K562 (cell line): ENCODE measurements at regions not wholly inside any gene's neighbourhood (a gene's known extent, or its start where the extent isn't known, plus 50 kb on each side); places are given as distances from the start of the nearest gene placed in this dataset.
A peak's percentile ranks its signal among the peaks of the same experiment; 100 is the strongest.

Experiments used
- CHCHD3 ChIP-seq: fragments of 250-450 bp; sonication (Bioruptor Pico); IDR thresholded peaks from 2 replicates; pipeline ENCODE4 v2.1.2; 2022; ENCODE audit warnings: mild to moderate bottlenecking
- EZH2 ChIP-seq: IDR thresholded peaks from 2 replicates; pipeline ENCODE4 v1.6.1; 2012; ENCODE audit warnings: low read depth, mild to moderate bottlenecking, inconsistent platforms, low read length, borderline replicate concordance
- KLF16 ChIP-seq: IDR thresholded peaks from 2 replicates; pipeline ENCODE4 v1.6.1; 2016; ENCODE audit warnings: antibody characterized with exemption
- NR2F6 ChIP-seq: fragments of 450-650 bp; formaldehyde crosslinking; IDR thresholded peaks from 2 replicates; pipeline ENCODE4 v1.4.0; 2020; ENCODE audit warnings: mild to moderate bottlenecking
- RNF2 ChIP-seq: sonication (generic); IDR thresholded peaks from 2 replicates; pipeline ENCODE4 v1.6.1; 2016
- SMAD1 ChIP-seq: fragments of 150-350 bp; IDR thresholded peaks from 2 replicates; pipeline ENCODE4 v1.6.1; 2014; ENCODE audit warnings: low read length, low read depth; ENCODE audit not compliant: partially characterized antibody
- SOX6 ChIP-seq: fragments of 450-650 bp; IDR thresholded peaks from 2 replicates; pipeline ENCODE4 v1.6.1; 2014; ENCODE audit warnings: mild to moderate bottlenecking
- TEAD4 ChIP-seq, 2 experiments: sonication (generic) in 1 of 2; formaldehyde crosslinking in 1 of 2; IDR thresholded peaks; 2 replicates each; pipeline versions ENCODE4 v1.6.1 to v1.8.0; 2012 to 2022; ENCODE audit warnings: borderline replicate concordance in 1 of 2, inconsistent platforms in 1 of 2, low read length in 1 of 2, mild to moderate bottlenecking in 1 of 2, missing genetic modification reagents in 1 of 2
- ZNF143 ChIP-seq: sonication (generic); formaldehyde crosslinking; IDR thresholded peaks from 2 replicates; pipeline ENCODE4 v1.9.0; 2022; ENCODE audit warnings: mild to moderate bottlenecking, missing genetic modification reagents
- TF ChIP-seq, protein P1 (sequence below), 2 experiments: fragments of 450-650 bp; formaldehyde crosslinking in 1 of 2; IDR thresholded peaks; 2 replicates each; pipeline versions ENCODE4 v1.4.0 to v1.6.1; 2014 to 2020; ENCODE audit warnings: mild to moderate bottlenecking in 2 of 2, borderline replicate concordance in 1 of 2, low read depth in 1 of 2
- TF ChIP-seq, protein P2 (sequence below), 3 experiments: fragments of 200-800 bp in 1 of 3; fragments of 250-450 bp in 1 of 3; fragments of 450-650 bp in 1 of 3; sonication (Bioruptor Pico) in 1 of 3; sonication (Bioruptor generic) in 1 of 3; formaldehyde crosslinking in 1 of 3; IDR thresholded peaks; 2 replicates each; pipeline versions ENCODE4 v1.6.1 to v1.8.0; 2016 to 2022; ENCODE audit warnings: mild to moderate bottlenecking in 2 of 3, missing genetic modification characterization in 2 of 3, missing compliant biosample characterization in 1 of 3, moderate library complexity in 1 of 3

DNA sequence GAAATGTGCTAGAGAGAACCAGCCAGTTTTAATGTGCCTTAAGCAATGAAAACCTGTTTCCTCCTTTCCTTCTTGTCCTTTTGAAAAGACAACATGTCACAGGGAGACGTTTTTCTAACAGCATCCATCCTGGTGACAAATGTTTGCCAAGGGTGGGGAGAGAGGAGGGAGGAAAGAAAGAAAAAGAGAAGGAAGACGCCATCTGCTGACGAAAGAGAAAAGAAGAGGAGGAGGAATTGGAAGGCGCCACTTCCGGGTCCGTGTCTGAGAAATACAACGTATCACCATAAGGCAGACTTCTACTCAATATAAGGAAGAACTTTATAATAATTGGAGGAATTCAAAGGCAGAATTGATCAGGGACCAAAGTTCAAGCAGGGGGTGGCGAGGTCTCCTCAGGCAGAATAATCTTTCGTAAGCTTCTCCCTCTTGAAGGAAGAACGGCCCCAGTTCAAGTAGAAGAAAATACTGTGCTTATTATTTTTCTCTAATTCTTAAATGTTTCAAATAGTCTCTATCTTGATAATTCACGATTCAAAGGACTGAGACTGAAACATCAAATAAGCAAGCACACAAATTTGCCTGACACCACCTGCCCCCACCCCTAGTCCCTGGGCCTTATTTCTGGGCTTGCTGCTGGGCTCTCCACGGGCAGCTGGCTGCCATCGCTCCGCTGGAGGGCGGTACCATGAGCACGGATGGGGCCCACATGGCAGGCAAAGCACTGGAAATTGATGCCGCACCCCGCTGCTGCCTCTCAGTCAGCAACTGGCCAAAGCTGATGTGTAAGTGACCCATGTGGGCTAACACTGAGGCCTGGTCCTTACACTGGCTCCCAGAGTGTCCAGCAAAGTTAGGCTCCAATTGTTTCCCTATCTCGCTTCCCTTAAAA lies 273.7 kb upstream of the KLF14 start (continued):
- TF ChIP-seq NR2F6 (CRISPR knock-in tag): no peak
- peak; percentile 38; the same call in 1 of the 2 replicates for TF ChIP-seq SOX6
- TF ChIP-seq EZH2: no peak
- TF ChIP-seq, protein P1, sequence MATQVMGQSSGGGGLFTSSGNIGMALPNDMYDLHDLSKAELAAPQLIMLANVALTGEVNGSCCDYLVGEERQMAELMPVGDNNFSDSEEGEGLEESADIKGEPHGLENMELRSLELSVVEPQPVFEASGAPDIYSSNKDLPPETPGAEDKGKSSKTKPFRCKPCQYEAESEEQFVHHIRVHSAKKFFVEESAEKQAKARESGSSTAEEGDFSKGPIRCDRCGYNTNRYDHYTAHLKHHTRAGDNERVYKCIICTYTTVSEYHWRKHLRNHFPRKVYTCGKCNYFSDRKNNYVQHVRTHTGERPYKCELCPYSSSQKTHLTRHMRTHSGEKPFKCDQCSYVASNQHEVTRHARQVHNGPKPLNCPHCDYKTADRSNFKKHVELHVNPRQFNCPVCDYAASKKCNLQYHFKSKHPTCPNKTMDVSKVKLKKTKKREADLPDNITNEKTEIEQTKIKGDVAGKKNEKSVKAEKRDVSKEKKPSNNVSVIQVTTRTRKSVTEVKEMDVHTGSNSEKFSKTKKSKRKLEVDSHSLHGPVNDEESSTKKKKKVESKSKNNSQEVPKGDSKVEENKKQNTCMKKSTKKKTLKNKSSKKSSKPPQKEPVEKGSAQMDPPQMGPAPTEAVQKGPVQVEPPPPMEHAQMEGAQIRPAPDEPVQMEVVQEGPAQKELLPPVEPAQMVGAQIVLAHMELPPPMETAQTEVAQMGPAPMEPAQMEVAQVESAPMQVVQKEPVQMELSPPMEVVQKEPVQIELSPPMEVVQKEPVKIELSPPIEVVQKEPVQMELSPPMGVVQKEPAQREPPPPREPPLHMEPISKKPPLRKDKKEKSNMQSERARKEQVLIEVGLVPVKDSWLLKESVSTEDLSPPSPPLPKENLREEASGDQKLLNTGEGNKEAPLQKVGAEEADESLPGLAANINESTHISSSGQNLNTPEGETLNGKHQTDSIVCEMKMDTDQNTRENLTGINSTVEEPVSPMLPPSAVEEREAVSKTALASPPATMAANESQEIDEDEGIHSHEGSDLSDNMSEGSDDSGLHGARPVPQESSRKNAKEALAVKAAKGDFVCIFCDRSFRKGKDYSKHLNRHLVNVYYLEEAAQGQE (IDR thresholded peaks at IDR 0.05; ENCODE audit: borderline replicate concordance): peak; percentile 89
- TF ChIP-seq, protein P1 (CRISPR knock-in tag; IDR thresholded peaks at IDR 0.05; ENCODE audit: low read depth): no peak
- no peak for TF ChIP-seq RNF2
- peak; percentile 51; the same call in 1 of the 2 replicates for TF ChIP-seq ZNF143 (CRISPR knock-in tag)
- TF ChIP-seq KLF16: 0 out of 2 replicates have a peak, but pooled peaks have one; percentile 15
- TF ChIP-seq TEAD4 (IDR thresholded peaks at IDR 0.05; ENCODE audit: low read length): 0 out of 2 replicates have a peak, but pooled peaks have one; percentile 23
- no peak for TF ChIP-seq TEAD4 (CRISPR knock-in tag; IDR thresholded peaks at IDR 0.05; ENCODE audit: borderline replicate concordance)
- TF ChIP-seq, protein P2, sequence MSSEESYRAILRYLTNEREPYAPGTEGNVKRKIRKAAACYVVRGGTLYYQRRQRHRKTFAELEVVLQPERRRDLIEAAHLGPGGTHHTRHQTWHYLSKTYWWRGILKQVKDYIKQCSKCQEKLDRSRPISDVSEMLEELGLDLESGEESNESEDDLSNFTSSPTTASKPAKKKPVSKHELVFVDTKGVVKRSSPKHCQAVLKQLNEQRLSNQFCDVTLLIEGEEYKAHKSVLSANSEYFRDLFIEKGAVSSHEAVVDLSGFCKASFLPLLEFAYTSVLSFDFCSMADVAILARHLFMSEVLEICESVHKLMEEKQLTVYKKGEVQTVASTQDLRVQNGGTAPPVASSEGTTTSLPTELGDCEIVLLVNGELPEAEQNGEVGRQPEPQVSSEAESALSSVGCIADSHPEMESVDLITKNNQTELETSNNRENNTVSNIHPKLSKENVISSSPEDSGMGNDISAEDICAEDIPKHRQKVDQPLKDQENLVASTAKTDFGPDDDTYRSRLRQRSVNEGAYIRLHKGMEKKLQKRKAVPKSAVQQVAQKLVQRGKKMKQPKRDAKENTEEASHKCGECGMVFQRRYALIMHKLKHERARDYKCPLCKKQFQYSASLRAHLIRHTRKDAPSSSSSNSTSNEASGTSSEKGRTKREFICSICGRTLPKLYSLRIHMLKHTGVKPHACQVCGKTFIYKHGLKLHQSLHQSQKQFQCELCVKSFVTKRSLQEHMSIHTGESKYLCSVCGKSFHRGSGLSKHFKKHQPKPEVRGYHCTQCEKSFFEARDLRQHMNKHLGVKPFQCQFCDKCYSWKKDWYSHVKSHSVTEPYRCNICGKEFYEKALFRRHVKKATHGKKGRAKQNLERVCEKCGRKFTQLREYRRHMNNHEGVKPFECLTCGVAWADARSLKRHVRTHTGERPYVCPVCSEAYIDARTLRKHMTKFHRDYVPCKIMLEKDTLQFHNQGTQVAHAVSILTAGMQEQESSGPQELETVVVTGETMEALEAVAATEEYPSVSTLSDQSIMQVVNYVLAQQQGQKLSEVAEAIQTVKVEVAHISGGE (CRISPR knock-in tag; IDR thresholded peaks at IDR 0.05): peak in 1 of 3 experiments; percentile 61; a peak in 2 of 6 replicates
- TF ChIP-seq CHCHD3 (CRISPR knock-in tag): no peak
- TF ChIP-seq SMAD1: no peak
